ENCODE measurements at regions not wholly inside any gene's neighbourhood (a gene's known extent, or its start where the extent isn't known, plus 50 kb on each side); places are given as distances from the start of the nearest gene placed in this dataset.

DNA sequence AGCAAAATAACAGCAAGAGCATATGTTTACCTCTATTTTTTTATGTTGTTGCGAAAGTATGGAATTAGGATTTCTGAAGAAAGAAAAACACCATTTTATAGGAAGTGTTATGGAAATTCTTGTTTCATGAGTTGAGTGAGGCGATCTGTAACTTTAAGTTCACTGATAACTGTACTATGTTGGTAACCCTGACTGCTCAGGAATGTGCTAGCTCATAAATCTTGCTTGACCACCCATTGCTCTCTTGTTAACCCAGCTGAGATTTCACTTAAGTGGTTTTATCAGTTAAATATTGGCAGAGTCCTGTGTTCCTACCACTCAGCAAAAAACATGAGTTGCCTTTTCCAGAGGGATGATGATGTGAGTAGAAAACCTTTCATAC, 91.1 kb upstream of the STARD4 start:
- Mint-ChIP-seq H3K4me3 (no peak overlapping the region), H3K4me1 (peaks cover 0 to 1% (median 0%) of the 10 kb centered on the region in 3 donors), H3K27me3 (no peaks in the 10 kb centered on the region), H3K36me3 (no peaks in the 10 kb centered on the region), H3K27ac (no peak overlapping the region), H3K9me3 (peaks cover 0 to 5% (median 2%) of the 10 kb centered on the region in 3 donors)

- H3K27ac Mint-ChIP-seq, result no peak overlapping the region
- peaks cover 0 to 1% (median 0%) of the 10 kb centered on the region in 3 donors for H3K4me1 Mint-ChIP-seq
- H3K36me3 Mint-ChIP-seq, result no peaks in the 10 kb centered on the region
- H3K4me3 Mint-ChIP-seq, result no peak overlapping the region
- H3K9me3 Mint-ChIP-seq, result peaks cover 0 to 4% (median 2%) of the 10 kb centered on the region in 3 donors
- no peaks in the 10 kb centered on the region for H3K27me3 Mint-ChIP-seq
These were observed 90.6 kb upstream of the STARD4 start for GRCh38 chr5:111602817-111603445.

GRCh38 chr5:111598996-111599395, 86.7 kb upstream of the STARD4 start:
- Mint-ChIP-seq H3K27ac (no peak overlapping the region), H3K4me3 (no peak overlapping the region), H3K9me3 (peaks cover 0 to 3% (median 0%) of the 10 kb centered on the region in 3 donors), H3K4me1 (peaks cover 0 to 1% (median 0%) of the 10 kb centered on the region in 3 donors), H3K36me3 (no peaks in the 10 kb centered on the region), H3K27me3 (peaks cover 2% of the 10 kb centered on the region)

GRCh38 chr5:111597491-111597890, 85.2 kb upstream of the STARD4 start:
- Mint-ChIP-seq H3K27me3 (peaks cover 2% of the 10 kb centered on the region), H3K4me1 (peaks cover 0 to 1% (median 0%) of the 10 kb centered on the region in 3 donors), H3K27ac (no peak overlapping the region)

GRCh38 chr5:111596705-111597104, 84.4 kb upstream of the STARD4 start:
- Mint-ChIP-seq H3K4me1 (peaks cover 0 to 1% (median 0%) of the 10 kb centered on the region in 3 donors), H3K27ac (no peak overlapping the region), H3K36me3 (no peaks in the 10 kb centered on the region)

More at GRCh38 chr5:111597491-111597890, 85.2 kb upstream of the STARD4 start:
- Mint-ChIP-seq H3K4me3 (no peak overlapping the region), H3K36me3 (no peaks in the 10 kb centered on the region), H3K9me3 (peaks cover 0 to 7% (median 0%) of the 10 kb centered on the region in 3 donors)

DNA sequence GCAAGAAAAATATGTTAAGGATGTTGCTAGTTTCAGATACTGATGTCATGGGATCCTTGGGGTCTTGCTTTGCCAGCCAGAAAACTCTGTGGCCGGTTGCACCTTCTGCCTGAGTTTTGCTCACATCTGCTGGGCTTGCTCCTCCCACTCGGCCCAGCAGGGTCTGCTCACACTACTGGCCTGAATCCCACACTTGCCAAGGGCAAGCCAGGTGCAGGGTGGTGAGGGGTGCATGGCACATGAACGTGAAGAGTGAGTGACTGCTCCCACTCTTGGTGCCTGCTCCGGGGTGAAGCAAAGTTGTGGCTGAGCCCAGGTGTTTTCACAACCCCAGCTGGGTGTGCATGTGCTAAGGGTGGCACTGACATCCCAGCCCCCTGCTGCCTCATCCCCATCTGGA, 83.1 kb upstream of the STARD4 start:
- Mint-ChIP-seq H3K27me3 (peaks cover 2% of the 10 kb centered on the region), H3K4me1 (peaks cover 0 to 1% (median 0%) of the 10 kb centered on the region in 3 donors), H3K4me3 (no peak overlapping the region), H3K9me3 (peaks cover 0 to 7% (median 0%) of the 10 kb centered on the region in 3 donors), H3K36me3 (no peaks in the 10 kb centered on the region), H3K27ac (peak overlapping the region in 1 of 3 donors; percentile 6)

More at GRCh38 chr5:111596705-111597104, 84.4 kb upstream of the STARD4 start:
- Mint-ChIP-seq H3K4me3 (no peak overlapping the region), H3K9me3 (peaks cover 0 to 7% (median 0%) of the 10 kb centered on the region in 3 donors), H3K27me3 (peaks cover 2% of the 10 kb centered on the region)

GRCh38 chr5:111589316-111589715, 77.0 kb upstream of the STARD4 start:
- Mint-ChIP-seq H3K4me3 (no peak overlapping the region), H3K27ac (no peak overlapping the region), H3K36me3 (peaks cover 4% of the 10 kb centered on the region), H3K4me1 (no peaks in the 10 kb centered on the region), H3K9me3 (peaks cover 0 to 4% (median 0%) of the 10 kb centered on the region in 3 donors), H3K27me3 (peaks cover 2% of the 10 kb centered on the region)

DNA sequence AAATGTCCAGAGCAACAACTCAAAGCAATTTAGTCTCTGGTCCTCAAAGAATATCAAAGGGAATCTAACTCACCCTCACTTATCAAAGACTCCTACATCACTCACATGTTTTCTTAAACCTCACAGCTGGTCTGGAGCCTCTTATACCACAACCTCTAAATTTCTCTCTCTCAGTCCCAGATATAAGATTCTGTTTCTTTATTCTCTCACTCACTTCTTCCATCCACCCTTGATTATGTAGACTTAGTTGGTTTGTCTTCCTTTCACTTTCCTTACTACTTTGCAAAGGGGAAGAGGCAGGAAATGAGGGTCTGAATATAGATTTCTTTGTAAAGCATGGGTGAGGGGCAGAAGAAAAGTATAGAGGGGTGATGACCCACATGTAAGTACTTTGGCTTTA, 75.4 kb upstream of the STARD4 start:
- H3K27me3 Mint-ChIP-seq, result peaks cover 2% of the 10 kb centered on the region
- no peak overlapping the region for H3K27ac Mint-ChIP-seq
- H3K36me3 Mint-ChIP-seq, result peaks cover 4% of the 10 kb centered on the region
- peaks cover 0 to 2% (median 0%) of the 10 kb centered on the region in 3 donors for H3K9me3 Mint-ChIP-seq
- H3K4me3 Mint-ChIP-seq, result no peak overlapping the region
- H3K4me1 Mint-ChIP-seq, result no peaks in the 10 kb centered on the region

- Mint-ChIP-seq H3K4me1 (no peaks in the 10 kb centered on the region), H3K27me3 (peaks cover 2% of the 10 kb centered on the region), H3K36me3 (peaks cover 4% of the 10 kb centered on the region), H3K4me3 (no peak overlapping the region), H3K9me3 (peaks cover 0 to 2% (median 0%) of the 10 kb centered on the region in 3 donors), H3K27ac (no peak overlapping the region)
These were observed 73.6 kb upstream of the STARD4 start for GRCh38 chr5:111585946-111586345.

DNA sequence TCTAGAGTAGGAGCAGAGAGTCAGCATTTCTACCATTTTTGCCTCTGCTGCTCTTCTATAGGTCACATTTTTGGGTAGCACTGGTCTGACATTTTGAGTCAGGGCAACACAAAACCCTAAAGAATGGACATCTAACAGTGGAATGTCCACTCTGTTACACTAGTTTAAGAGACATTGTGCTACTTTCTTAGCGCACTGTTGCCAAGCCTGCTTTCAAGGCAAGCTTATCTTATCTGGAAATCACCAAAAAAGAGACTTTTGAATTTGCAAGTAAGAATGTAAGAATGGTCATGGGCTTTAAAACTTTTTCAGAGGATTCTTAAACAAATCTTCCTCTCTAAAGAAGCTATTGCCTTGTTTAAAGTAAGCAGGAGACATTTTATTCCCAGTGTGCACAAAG, 73.0 kb upstream of the STARD4 start:
- Mint-ChIP-seq H3K4me1 (no peaks in the 10 kb centered on the region), H3K27ac (no peak overlapping the region), H3K36me3 (peaks cover 4% of the 10 kb centered on the region), H3K27me3 (peaks cover 2% of the 10 kb centered on the region), H3K4me3 (no peak overlapping the region), H3K9me3 (peaks cover 0 to 2% (median 0%) of the 10 kb centered on the region in 3 donors)

GRCh38 chr5:111584651-111585050, 72.3 kb upstream of the STARD4 start:
- Mint-ChIP-seq H3K9me3 (peaks cover 0 to 2% (median 0%) of the 10 kb centered on the region in 3 donors), H3K27me3 (peaks cover under 1% of the 10 kb centered on the region), H3K27ac (no peak overlapping the region), H3K36me3 (peaks cover 4% of the 10 kb centered on the region), H3K4me1 (no peaks in the 10 kb centered on the region), H3K4me3 (no peak overlapping the region)

DNA sequence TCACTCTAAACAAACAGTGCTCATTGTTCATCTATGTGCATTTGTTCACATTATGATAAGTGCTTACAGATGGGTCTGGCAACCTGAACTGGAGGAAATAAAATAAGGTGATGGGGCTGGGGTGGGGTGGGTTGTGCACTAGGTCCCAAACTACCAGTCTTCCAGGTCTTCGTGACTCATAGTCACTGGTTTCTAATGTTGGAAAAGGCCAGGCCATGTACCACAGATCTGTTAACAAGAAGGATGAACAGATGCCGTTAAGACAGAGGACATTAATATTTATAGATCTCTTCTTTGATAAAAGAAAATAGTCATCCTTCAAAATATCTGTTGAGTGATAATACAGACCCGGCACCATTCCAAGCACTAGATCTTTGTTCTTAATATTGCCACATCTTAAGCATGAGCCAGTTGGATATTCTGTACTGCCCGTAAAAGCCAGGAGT, 71.4 kb upstream of the STARD4 start:
- Mint-ChIP-seq H3K27ac (no peak overlapping the region), H3K36me3 (peaks cover 2% of the 10 kb centered on the region), H3K4me3 (no peak overlapping the region), H3K4me1 (no peaks in the 10 kb centered on the region), H3K27me3 (no peaks in the 10 kb centered on the region), H3K9me3 (peaks cover 0 to 2% (median 0%) of the 10 kb centered on the region in 3 donors)

DNA sequence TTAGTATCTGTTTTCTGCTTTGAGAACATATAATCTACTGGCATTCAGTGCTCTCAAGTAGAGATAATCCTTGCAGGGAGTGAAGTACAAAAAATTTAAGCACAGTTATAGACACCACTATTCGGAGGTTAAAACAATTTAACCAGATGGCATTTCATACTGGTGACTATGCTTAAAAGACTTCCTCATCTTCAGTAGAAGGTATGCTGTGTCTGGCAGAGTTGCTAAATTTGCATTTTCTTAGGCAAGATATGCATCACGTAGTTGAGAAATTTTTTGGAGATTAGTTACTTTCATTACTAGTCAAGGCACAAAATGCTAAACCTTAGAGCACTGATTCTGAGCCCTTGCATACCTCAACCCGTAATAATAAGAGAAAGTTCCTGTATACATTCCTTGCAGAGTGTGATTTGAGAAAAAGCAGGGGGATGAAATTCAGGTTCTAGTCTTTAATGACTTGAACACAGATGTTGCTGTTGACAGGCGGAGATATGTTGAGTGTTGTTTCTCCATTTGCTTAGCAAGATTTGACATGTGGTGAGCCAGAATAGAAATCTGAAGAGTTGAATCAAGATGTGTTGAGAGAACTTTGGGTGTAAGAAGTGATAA, 70.8 kb upstream of the STARD4 start:
- peaks cover 2% of the 10 kb centered on the region for H3K36me3 Mint-ChIP-seq
- H3K27me3 Mint-ChIP-seq, result no peaks in the 10 kb centered on the region
- no peak overlapping the region for H3K27ac Mint-ChIP-seq
- peaks cover 0 to 2% (median 1%) of the 10 kb centered on the region in 3 donors for H3K9me3 Mint-ChIP-seq
- H3K4me1 Mint-ChIP-seq, result no peaks in the 10 kb centered on the region
- H3K4me3 Mint-ChIP-seq, result no peak overlapping the region

GRCh38 chr5:111582451-111582850, 70.1 kb upstream of the STARD4 start:
- Mint-ChIP-seq H3K27ac (no peak overlapping the region), H3K4me1 (no peaks in the 10 kb centered on the region), H3K4me3 (no peak overlapping the region)

GRCh38 chr5:111580956-111581355, 68.6 kb upstream of the STARD4 start:
- Mint-ChIP-seq H3K4me1 (no peaks in the 10 kb centered on the region), H3K27me3 (no peaks in the 10 kb centered on the region), H3K27ac (peak overlapping the region in 1 of 3 donors; percentile 50), H3K36me3 (no peaks in the 10 kb centered on the region), H3K4me3 (no peak overlapping the region), H3K9me3 (peaks cover 0 to 2% (median 2%) of the 10 kb centered on the region in 3 donors)

More at GRCh38 chr5:111582451-111582850, 70.1 kb upstream of the STARD4 start:
- Mint-ChIP-seq H3K27me3 (no peaks in the 10 kb centered on the region), H3K9me3 (peaks cover 0 to 2% (median 2%) of the 10 kb centered on the region in 3 donors), H3K36me3 (peaks cover under 1% of the 10 kb centered on the region)
